IMR-90 (cell line): ENCODE measurements at regions not wholly inside any gene's neighbourhood (a gene's known extent, or its start where the extent isn't known, plus 50 kb on each side); places are given as distances from the start of the nearest gene placed in this dataset.

Experiments
- ATAC-seq: fragments of 200-7000 bp; cut with Tn5 transposase; 2 replicates; pipeline ENCODE4 v1.9.1; 2020; ENCODE audit warnings: low read depth, mild to moderate bottlenecking, moderate library complexity
- BruUV-seq: library from RNA; stranded (reverse); fragments of 400-500 nt; replicated peaks from 2 replicates; lab custom pipeline; 2021; lab: Mats Ljungman, UMichigan
- CTCF ChIA-PET: fragments of 300-600 bp; formaldehyde crosslinking; extraction: SDS; loops from one replicate; lab custom pipeline; 2021; ENCODE audit warnings: antibody characterized with exemption; lab: Yijun Ruan, JAX
- POLR2A ChIA-PET: fragments of 300-600 bp; sonication (Branson Sonifier 250); formaldehyde crosslinking; loops from one replicate; lab custom pipeline; 2022; ENCODE audit warnings: antibody characterized with exemption; ENCODE audit not compliant: unreplicated experiment; lab: Charles Lee
- DNase-seq: peaks from one replicate; pipeline ENCODE4 v3.0.0; 2013
- H2AFZ ChIP-seq: replicated peaks from 2 replicates; pipeline ENCODE3; 2013; ENCODE audit warnings: low read length, mild to moderate bottlenecking; ENCODE audit not compliant: poor library complexity
- H2AK5ac ChIP-seq: 2 replicates; pipeline ENCODE4 v1.6.1; 2013; ENCODE audit warnings: low read depth, low read length, inconsistent platforms
- H2AK9ac ChIP-seq: replicated peaks from 2 replicates; pipeline ENCODE3; 2013; ENCODE audit warnings: mild to moderate bottlenecking, low read depth, low read length, moderate library complexity; ENCODE audit not compliant: poor library complexity
- H2BK120ac ChIP-seq: 2 replicates; pipeline ENCODE4 v1.6.1; 2013; ENCODE audit warnings: low read depth, low read length, inconsistent platforms
- H2BK15ac ChIP-seq: 3 replicates; pipeline ENCODE4 v1.6.1; 2013; ENCODE audit warnings: low read depth, low read length, inconsistent platforms
- H2BK20ac ChIP-seq: 2 replicates; pipeline ENCODE4 v1.6.1; 2013; ENCODE audit warnings: low read depth, mild to moderate bottlenecking, inconsistent platforms, low read length, moderate library complexity
- H2BK5ac ChIP-seq: 2 replicates; pipeline ENCODE4 v1.6.1; 2013; ENCODE audit warnings: mild to moderate bottlenecking, low read depth, low read length, inconsistent platforms; ENCODE audit not compliant: poor library complexity, severe bottlenecking
- H3K14ac ChIP-seq: replicated peaks from 2 replicates; pipeline ENCODE4 v1.6.1; 2013; ENCODE audit warnings: low read depth, low read length, inconsistent platforms
- H3K18ac ChIP-seq: 2 replicates; pipeline ENCODE4 v1.6.1; 2013; ENCODE audit warnings: low read depth, low read length, control low read depth
- H3K23ac ChIP-seq: 2 replicates; pipeline ENCODE4 v1.6.1; 2013; ENCODE audit warnings: low read depth, low read length, inconsistent platforms
- H3K27ac ChIP-seq: 2 replicates; pipeline ENCODE4 v1.5.1; 2013; ENCODE audit warnings: mild to moderate bottlenecking, control low read depth, low read length; ENCODE audit not compliant: insufficient read depth
- H3K27me3 ChIP-seq: 2 replicates; pipeline ENCODE4 v1.6.1; 2013; ENCODE audit warnings: low read length; ENCODE audit not compliant: control insufficient read depth, insufficient read depth
- H3K36me3 ChIP-seq: 2 replicates; pipeline ENCODE4 v1.6.1; 2013; ENCODE audit warnings: low read length, mixed read lengths; ENCODE audit not compliant: control insufficient read depth, insufficient read depth
- H3K4ac ChIP-seq: 2 replicates; pipeline ENCODE4 v1.6.1; 2013; ENCODE audit warnings: low read depth, low read length, inconsistent platforms
- H3K4me1 ChIP-seq: 2 replicates; pipeline ENCODE4 v1.6.1; 2013; ENCODE audit warnings: low read length, mixed read lengths; ENCODE audit not compliant: control insufficient read depth, insufficient read depth
- H3K4me2 ChIP-seq: 2 replicates; pipeline ENCODE4 v1.6.1; 2013; ENCODE audit warnings: low read depth, mild to moderate bottlenecking, control low read depth, low read length, moderate library complexity
- H3K4me3 ChIP-seq: 2 replicates; pipeline ENCODE4 v1.5.1; 2013; ENCODE audit warnings: low read depth, mild to moderate bottlenecking, control low read depth, low read length, moderate library complexity; ENCODE audit not compliant: insufficient read depth
- H3K56ac ChIP-seq: 2 replicates; pipeline ENCODE4 v1.6.1; 2013; ENCODE audit warnings: low read length, inconsistent platforms; ENCODE audit not compliant: insufficient read depth; ENCODE audit errors: extremely low read depth
- H3K79me1 ChIP-seq, 2 experiments: 2 replicates each; pipeline ENCODE4 v1.6.1; 2013; ENCODE audit warnings: low read length in 2 of 2, inconsistent platforms in 1 of 2, low read depth in 1 of 2
- H3K9ac ChIP-seq: 2 replicates; pipeline ENCODE4 v1.6.1; 2013; ENCODE audit warnings: low read depth, low read length, control low read depth
- H3K9me1 ChIP-seq: 2 replicates; pipeline ENCODE4 v1.6.1; 2013; ENCODE audit warnings: low read length, inconsistent platforms; ENCODE audit not compliant: insufficient read depth
- H3K9me3 ChIP-seq: 2 replicates; pipeline ENCODE4 v1.6.1; 2013; ENCODE audit warnings: low read length; ENCODE audit not compliant: control insufficient read depth, insufficient read depth
- H4K20me1 ChIP-seq: 2 replicates; pipeline ENCODE4 v1.6.1; 2013; ENCODE audit warnings: low read length, inconsistent platforms; ENCODE audit not compliant: insufficient read depth
- H4K5ac ChIP-seq: 2 replicates; pipeline ENCODE4 v1.6.1; 2013; ENCODE audit warnings: mild to moderate bottlenecking, low read depth, low read length, control low read depth
- H4K8ac ChIP-seq, 2 experiments: 2 replicates each; pipeline ENCODE4 v1.6.1; 2013; ENCODE audit warnings: low read depth in 2 of 2, low read length in 2 of 2, control low read depth in 1 of 2, inconsistent platforms in 1 of 2
- H4K91ac ChIP-seq: 2 replicates; pipeline ENCODE4 v1.6.1; 2013; ENCODE audit warnings: low read depth, low read length, inconsistent platforms; ENCODE audit not compliant: insufficient read depth
- BHLHE40 ChIP-seq: fragments of 150-350 bp; IDR thresholded peaks from 2 replicates; pipeline ENCODE4 v1.6.1; 2016; ENCODE audit warnings: mild to moderate bottlenecking, low read depth, low read length
- CEBPB ChIP-seq: IDR thresholded peaks from 2 replicates; pipeline ENCODE4 v1.6.1; 2012; ENCODE audit warnings: low read depth, low read length, improper control_type of control experiment
- CHD1 ChIP-seq: IDR thresholded peaks from 2 replicates; pipeline ENCODE4 v1.6.1; 2012; ENCODE audit warnings: low read depth, low read length, improper control_type of control experiment
- MAFK ChIP-seq: IDR thresholded peaks from 2 replicates; pipeline ENCODE4 v1.6.1; 2012; ENCODE audit warnings: low read depth, low read length, improper control_type of control experiment
- MAZ ChIP-seq: IDR thresholded peaks from 2 replicates; pipeline ENCODE4 v1.6.1; 2012; ENCODE audit warnings: low read depth, mild to moderate bottlenecking, low read length, improper control_type of control experiment, moderate library complexity, borderline replicate concordance
- MXI1 ChIP-seq: IDR thresholded peaks from 2 replicates; pipeline ENCODE4 v1.6.1; 2012; ENCODE audit warnings: low read depth, mild to moderate bottlenecking, low read length, moderate library complexity, borderline replicate concordance
- NFE2L2 ChIP-seq: fragments of 150-350 bp; IDR thresholded peaks from 2 replicates; pipeline ENCODE4 v1.6.1; 2016; ENCODE audit warnings: low read depth, mild to moderate bottlenecking, low read length
- POLR2A ChIP-seq: IDR thresholded peaks from 2 replicates; pipeline ENCODE4 v1.6.1; 2012; ENCODE audit warnings: mild to moderate bottlenecking, low read depth, low read length
- RAD21 ChIP-seq: IDR thresholded peaks from 2 replicates; pipeline ENCODE4 v1.6.1; 2012; ENCODE audit warnings: low read length, improper control_type of control experiment
- RFX5 ChIP-seq: IDR thresholded peaks from 2 replicates; pipeline ENCODE4 v1.8.0; 2012; ENCODE audit warnings: low read depth, mild to moderate bottlenecking, low read length, moderate library complexity
- SMC3 ChIP-seq: fragments of 150-350 bp; IDR thresholded peaks from 2 replicates; pipeline ENCODE4 v1.6.1; 2016; ENCODE audit warnings: low read depth, mild to moderate bottlenecking, antibody characterized with exemption, low read length, moderate library complexity
- WGBS, 2 experiments: methylation state at CpG; one replicate each; pipeline versions ENCODE4 v1.1.5 to v1.1.7; 2013; ENCODE audit warnings: missing lambda C conversion rate in 2 of 2; ENCODE audit not compliant: insufficient read length in 1 of 2; ENCODE audit errors: extremely low coverage in 2 of 2; 5-methylcytosine and 5-hydroxymethylcytosine counted together
- dilution Hi-C: fragments of 300-500 bp; cut with HindIII; formaldehyde crosslinking; loops from one replicate; pipeline ENCODE4 v1.14.3; 2018; ENCODE audit warnings: low sequenced_read_pairs; ENCODE audit not compliant: unreplicated experiment
- in situ Hi-C: fragments of 300-500 bp; cut with MboI; formaldehyde crosslinking; loops from 3 replicates; pipeline ENCODE4 v1.14.3; 2019; ENCODE audit warnings: low sequenced_read_pairs, inconsistent platforms, mixed read lengths
- intact Hi-C: fragments of 100-400 bp; cut with micrococcal nuclease; formaldehyde crosslinking; loops from 2 replicates; pipeline ENCODE4 v1.10.0; 2022
- TF ChIP-seq, protein P1 (sequence below): fragments of 150-350 bp; IDR thresholded peaks from 2 replicates; pipeline ENCODE4 v1.6.1; 2017; ENCODE audit warnings: mild to moderate bottlenecking, antibody characterized with exemption, low read length, low read depth
- TF ChIP-seq, protein P2 (sequence below): conservative IDR thresholded peaks from 2 replicates; pipeline ENCODE4 v1.5.1; 2012; ENCODE audit warnings: mild to moderate bottlenecking, low read depth, low read length, improper control_type of control experiment
- TF ChIP-seq, protein P3 (sequence below): fragments of 150-350 bp; IDR thresholded peaks from 2 replicates; pipeline ENCODE4 v1.6.1; 2016; ENCODE audit warnings: low read depth, mild to moderate bottlenecking, low read length, moderate library complexity, borderline replicate concordance

GRCh38 chr17:31629696-31630470, 229.2 kb downstream of the COPRS start:
- Histone ChIP-seq H2BK5ac (peak overlapping the region; percentile 70), H4K8ac (peak overlapping the region in 1 of 2 experiments; percentile 48; a peak in 2 of 4 replicates), H3K14ac (peak overlapping the region; percentile 81), H2AK9ac (peak overlapping the region; percentile 93), H3K79me1 (0 out of 4 replicates have a peak, but pooled peaks cover 0 to 4% of the 10 kb centered on the region in 2 experiments), H2AK5ac (peak overlapping the region; percentile 91), H3K4me3 (no peak overlapping the region), H3K27ac (peak overlapping the region; percentile 46; the same call in 1 of the 2 replicates), H3K56ac (no peak overlapping the region), H2AFZ (peak overlapping the region; percentile 74), H2BK120ac (peak overlapping the region; percentile 84), H3K4me2 (no peak overlapping the region), H2BK15ac (peak overlapping the region; percentile 67; the same call in 2 of the 3 replicates), H3K27me3 (no peaks in the 10 kb centered on the region), H2BK20ac (peak overlapping the region; percentile 77), H3K4ac (peak overlapping the region; percentile 78), H3K36me3 (no peaks in the 10 kb centered on the region), H4K20me1 (no peaks in the 10 kb centered on the region), H3K18ac (peak overlapping the region; percentile 44; the same call in 1 of the 2 replicates), H3K9me3 (peaks cover 11% of the 10 kb centered on the region), H4K5ac (peak overlapping the region; percentile 43; the same call in 1 of the 2 replicates), H3K9ac (no peak overlapping the region), H3K4me1 (peaks cover 8% of the 10 kb centered on the region), H3K9me1 (0 out of 2 replicates have a peak, but pooled peaks cover 3% of the 10 kb centered on the region), H4K91ac (peak overlapping the region; percentile 66; the same call in 1 of the 2 replicates), H3K23ac (peak overlapping the region; percentile 48; the same call in 1 of the 2 replicates)
- intact Hi-C loops (no loop called here), dilution Hi-C loops (no loop called here), in situ Hi-C loops (no loop called here)
- ChIA-PET CTCF (no interaction called here), POLR2A (no interaction called here)
- ATAC-seq, result peak; percentile 9; the same call in 1 of the 2 replicates
- BruUV-seq, result no TSS peak
- no CpG with 5 or more reads among the region's 8 CpGs for WGBS, 2 experiments
- peak; percentile 71 for DNase-seq
- TF ChIP-seq RFX5 (no peak), CHD1 (no peak), MAFK (no peak), POLR2A (no peak), NFE2L2 (no peak), MAZ (no peak), MXI1 (no peak), CEBPB (no peak), RAD21 (no peak), SMC3 (no peak), BHLHE40 (no peak)
- TF ChIP-seq, protein P1, sequence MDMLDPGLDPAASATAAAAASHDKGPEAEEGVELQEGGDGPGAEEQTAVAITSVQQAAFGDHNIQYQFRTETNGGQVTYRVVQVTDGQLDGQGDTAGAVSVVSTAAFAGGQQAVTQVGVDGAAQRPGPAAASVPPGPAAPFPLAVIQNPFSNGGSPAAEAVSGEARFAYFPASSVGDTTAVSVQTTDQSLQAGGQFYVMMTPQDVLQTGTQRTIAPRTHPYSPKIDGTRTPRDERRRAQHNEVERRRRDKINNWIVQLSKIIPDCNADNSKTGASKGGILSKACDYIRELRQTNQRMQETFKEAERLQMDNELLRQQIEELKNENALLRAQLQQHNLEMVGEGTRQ, result no peak
- TF ChIP-seq, protein P2, sequence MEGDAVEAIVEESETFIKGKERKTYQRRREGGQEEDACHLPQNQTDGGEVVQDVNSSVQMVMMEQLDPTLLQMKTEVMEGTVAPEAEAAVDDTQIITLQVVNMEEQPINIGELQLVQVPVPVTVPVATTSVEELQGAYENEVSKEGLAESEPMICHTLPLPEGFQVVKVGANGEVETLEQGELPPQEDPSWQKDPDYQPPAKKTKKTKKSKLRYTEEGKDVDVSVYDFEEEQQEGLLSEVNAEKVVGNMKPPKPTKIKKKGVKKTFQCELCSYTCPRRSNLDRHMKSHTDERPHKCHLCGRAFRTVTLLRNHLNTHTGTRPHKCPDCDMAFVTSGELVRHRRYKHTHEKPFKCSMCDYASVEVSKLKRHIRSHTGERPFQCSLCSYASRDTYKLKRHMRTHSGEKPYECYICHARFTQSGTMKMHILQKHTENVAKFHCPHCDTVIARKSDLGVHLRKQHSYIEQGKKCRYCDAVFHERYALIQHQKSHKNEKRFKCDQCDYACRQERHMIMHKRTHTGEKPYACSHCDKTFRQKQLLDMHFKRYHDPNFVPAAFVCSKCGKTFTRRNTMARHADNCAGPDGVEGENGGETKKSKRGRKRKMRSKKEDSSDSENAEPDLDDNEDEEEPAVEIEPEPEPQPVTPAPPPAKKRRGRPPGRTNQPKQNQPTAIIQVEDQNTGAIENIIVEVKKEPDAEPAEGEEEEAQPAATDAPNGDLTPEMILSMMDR, result no peak
- TF ChIP-seq, protein P3, sequence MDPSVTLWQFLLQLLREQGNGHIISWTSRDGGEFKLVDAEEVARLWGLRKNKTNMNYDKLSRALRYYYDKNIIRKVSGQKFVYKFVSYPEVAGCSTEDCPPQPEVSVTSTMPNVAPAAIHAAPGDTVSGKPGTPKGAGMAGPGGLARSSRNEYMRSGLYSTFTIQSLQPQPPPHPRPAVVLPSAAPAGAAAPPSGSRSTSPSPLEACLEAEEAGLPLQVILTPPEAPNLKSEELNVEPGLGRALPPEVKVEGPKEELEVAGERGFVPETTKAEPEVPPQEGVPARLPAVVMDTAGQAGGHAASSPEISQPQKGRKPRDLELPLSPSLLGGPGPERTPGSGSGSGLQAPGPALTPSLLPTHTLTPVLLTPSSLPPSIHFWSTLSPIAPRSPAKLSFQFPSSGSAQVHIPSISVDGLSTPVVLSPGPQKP, result no peak
